WTC11 (cell line): ENCODE measurements at regions not wholly inside any gene's neighbourhood (a gene's known extent, or its start where the extent isn't known, plus 50 kb on each side); places are given as distances from the start of the nearest gene placed in this dataset.

Experiments
- ATAC-seq: fragments of 200-7000 bp; cut with Tn5 transposase; 2 replicates; pipeline ENCODE4 v1.10.0; 2021; ENCODE audit warnings: mild to moderate bottlenecking, moderate library complexity
- CTCF ChIA-PET: fragments of 300-600 bp; sonication (Branson Sonifier 250); formaldehyde crosslinking; loops from one replicate; lab custom pipeline; 2021; ENCODE audit warnings: antibody characterized with exemption; lab: Charles Lee
- POLR2A ChIA-PET: fragments of 350-600 bp; sonication (Branson Sonifier 250); formaldehyde crosslinking; loops from one replicate; lab custom pipeline; 2021; ENCODE audit warnings: antibody characterized with exemption; lab: Charles Lee
- DNase-seq: peaks from one replicate; pipeline ENCODE4 v3.0.0; 2021; ENCODE audit warnings: low spot score
- H3K27ac Mint-ChIP-seq: 2 replicates; pipeline ENCODE4 v1.8.0; 2021; ENCODE audit warnings: mixed read lengths
- H3K27me3 Mint-ChIP-seq: 2 replicates; pipeline ENCODE4 v1.8.0; 2021; ENCODE audit warnings: low read depth, mild to moderate bottlenecking, moderate library complexity, mixed read lengths
- H3K36me3 Mint-ChIP-seq: 2 replicates; pipeline ENCODE4 v1.8.0; 2021; ENCODE audit warnings: mixed read lengths
- H3K4me1 Mint-ChIP-seq: 2 replicates; pipeline ENCODE4 v1.8.0; 2022; ENCODE audit warnings: mixed read lengths
- H3K4me3 Mint-ChIP-seq: 2 replicates; pipeline ENCODE4 v1.8.0; 2021; ENCODE audit warnings: mild to moderate bottlenecking, moderate library complexity, mixed read lengths
- H3K9me3 Mint-ChIP-seq: 2 replicates; pipeline ENCODE4 v1.8.0; 2021; ENCODE audit warnings: mixed read lengths
- FOXK1 ChIP-seq: sonication (generic); formaldehyde crosslinking; IDR thresholded peaks from 2 replicates; pipeline ENCODE4 v1.8.0; 2022; ENCODE audit warnings: mild to moderate bottlenecking, moderate library complexity, missing genetic modification reagents
- GRHL2 ChIP-seq: fragments of 250-450 bp; sonication (Bioruptor Pico); IDR thresholded peaks from 2 replicates; pipeline ENCODE4 v1.8.0; 2022; ENCODE audit warnings: mild to moderate bottlenecking, moderate library complexity; ENCODE audit not compliant: insufficient replicate concordance, severe bottlenecking
- JAZF1 ChIP-seq: fragments of 250-450 bp; sonication (Bioruptor Pico); IDR thresholded peaks from 2 replicates; pipeline ENCODE4 v1.9.0; 2021; ENCODE audit warnings: moderate library complexity, mild to moderate bottlenecking, inconsistent platforms
- NFE2L1 ChIP-seq: sonication (generic); formaldehyde crosslinking; IDR thresholded peaks from 2 replicates; pipeline ENCODE4 v1.8.1; 2023; ENCODE audit warnings: missing genetic modification reagents
- RELA ChIP-seq: sonication (generic); formaldehyde crosslinking; IDR thresholded peaks from 2 replicates; pipeline ENCODE4 v1.8.1; 2022; ENCODE audit warnings: missing genetic modification reagents, mild to moderate bottlenecking, borderline replicate concordance
- SMAD4 ChIP-seq: sonication (generic); formaldehyde crosslinking; IDR thresholded peaks from 2 replicates; pipeline ENCODE4 v1.8.0; 2022; ENCODE audit warnings: mild to moderate bottlenecking, missing genetic modification reagents
- TEAD4 ChIP-seq: sonication (generic); formaldehyde crosslinking; IDR thresholded peaks from 2 replicates; pipeline ENCODE4 v1.8.0; 2022; ENCODE audit warnings: mild to moderate bottlenecking, missing genetic modification reagents
- ZNF138 ChIP-seq: sonication (generic); formaldehyde crosslinking; conservative IDR thresholded peaks from 2 replicates; pipeline ENCODE4 v1.8.1; 2022; ENCODE audit warnings: mild to moderate bottlenecking, moderate library complexity, missing genetic modification reagents
- ZNF232 ChIP-seq: sonication (generic); formaldehyde crosslinking; IDR thresholded peaks from 2 replicates; pipeline ENCODE4 v1.8.0; 2022; ENCODE audit warnings: mild to moderate bottlenecking, missing genetic modification reagents
- TF ChIP-seq, protein P1 (sequence below): sonication (generic); formaldehyde crosslinking; IDR thresholded peaks from 2 replicates; pipeline ENCODE4 v1.8.1; 2022; ENCODE audit warnings: low read depth, missing genetic modification reagents, borderline replicate concordance
- TF ChIP-seq, protein P2 (sequence below): fragments of 250-450 bp; sonication (Bioruptor Pico); IDR thresholded peaks from 2 replicates; pipeline ENCODE4 v1.9.0; 2021; ENCODE audit warnings: mild to moderate bottlenecking
- TF ChIP-seq, protein P3 (sequence below): sonication (generic); formaldehyde crosslinking; conservative IDR thresholded peaks from 2 replicates; pipeline ENCODE4 v1.8.1; 2023; ENCODE audit warnings: mild to moderate bottlenecking, low read depth, missing genetic modification reagents, moderate library complexity
- TF ChIP-seq, protein P4 (sequence below): fragments of 250-450 bp; sonication (Bioruptor Pico); conservative IDR thresholded peaks from 2 replicates; pipeline ENCODE4 v1.9.0; 2021; ENCODE audit warnings: mild to moderate bottlenecking
- TF ChIP-seq, protein P5 (sequence below): fragments of 250-450 bp; sonication (Bioruptor Pico); IDR thresholded peaks from 2 replicates; pipeline ENCODE4 v1.9.0; 2021; ENCODE audit warnings: mild to moderate bottlenecking

DNA sequence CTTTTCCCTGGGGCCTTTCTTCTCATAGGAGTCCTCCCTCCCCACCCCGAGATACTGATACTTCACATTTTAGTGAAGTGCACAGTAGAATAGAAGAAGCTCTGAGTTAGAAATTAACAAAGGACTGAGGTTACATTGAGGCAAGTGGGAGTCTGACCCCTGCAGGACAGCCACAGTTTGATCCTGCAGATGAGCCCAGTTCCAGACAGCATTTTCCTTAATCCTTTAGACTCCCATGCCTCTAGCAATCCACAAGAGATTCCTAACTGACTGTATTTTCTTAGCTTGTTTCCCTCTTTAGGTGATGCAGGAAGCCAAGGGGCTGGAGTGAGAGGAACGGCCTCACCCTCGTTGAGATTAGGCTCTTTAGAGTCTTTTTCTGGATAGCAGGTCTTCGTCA is 204.0 kb downstream of the CYRIA start (continued):
- TF ChIP-seq, protein P1, sequence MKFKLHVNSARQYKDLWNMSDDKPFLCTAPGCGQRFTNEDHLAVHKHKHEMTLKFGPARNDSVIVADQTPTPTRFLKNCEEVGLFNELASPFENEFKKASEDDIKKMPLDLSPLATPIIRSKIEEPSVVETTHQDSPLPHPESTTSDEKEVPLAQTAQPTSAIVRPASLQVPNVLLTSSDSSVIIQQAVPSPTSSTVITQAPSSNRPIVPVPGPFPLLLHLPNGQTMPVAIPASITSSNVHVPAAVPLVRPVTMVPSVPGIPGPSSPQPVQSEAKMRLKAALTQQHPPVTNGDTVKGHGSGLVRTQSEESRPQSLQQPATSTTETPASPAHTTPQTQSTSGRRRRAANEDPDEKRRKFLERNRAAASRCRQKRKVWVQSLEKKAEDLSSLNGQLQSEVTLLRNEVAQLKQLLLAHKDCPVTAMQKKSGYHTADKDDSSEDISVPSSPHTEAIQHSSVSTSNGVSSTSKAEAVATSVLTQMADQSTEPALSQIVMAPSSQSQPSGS, result no peak
- no peak for TF ChIP-seq ZNF232
- no peak for TF ChIP-seq RELA (CRISPR knock-in tag)
- TF ChIP-seq TEAD4 (CRISPR knock-in tag), result no peak
- TF ChIP-seq, protein P2, sequence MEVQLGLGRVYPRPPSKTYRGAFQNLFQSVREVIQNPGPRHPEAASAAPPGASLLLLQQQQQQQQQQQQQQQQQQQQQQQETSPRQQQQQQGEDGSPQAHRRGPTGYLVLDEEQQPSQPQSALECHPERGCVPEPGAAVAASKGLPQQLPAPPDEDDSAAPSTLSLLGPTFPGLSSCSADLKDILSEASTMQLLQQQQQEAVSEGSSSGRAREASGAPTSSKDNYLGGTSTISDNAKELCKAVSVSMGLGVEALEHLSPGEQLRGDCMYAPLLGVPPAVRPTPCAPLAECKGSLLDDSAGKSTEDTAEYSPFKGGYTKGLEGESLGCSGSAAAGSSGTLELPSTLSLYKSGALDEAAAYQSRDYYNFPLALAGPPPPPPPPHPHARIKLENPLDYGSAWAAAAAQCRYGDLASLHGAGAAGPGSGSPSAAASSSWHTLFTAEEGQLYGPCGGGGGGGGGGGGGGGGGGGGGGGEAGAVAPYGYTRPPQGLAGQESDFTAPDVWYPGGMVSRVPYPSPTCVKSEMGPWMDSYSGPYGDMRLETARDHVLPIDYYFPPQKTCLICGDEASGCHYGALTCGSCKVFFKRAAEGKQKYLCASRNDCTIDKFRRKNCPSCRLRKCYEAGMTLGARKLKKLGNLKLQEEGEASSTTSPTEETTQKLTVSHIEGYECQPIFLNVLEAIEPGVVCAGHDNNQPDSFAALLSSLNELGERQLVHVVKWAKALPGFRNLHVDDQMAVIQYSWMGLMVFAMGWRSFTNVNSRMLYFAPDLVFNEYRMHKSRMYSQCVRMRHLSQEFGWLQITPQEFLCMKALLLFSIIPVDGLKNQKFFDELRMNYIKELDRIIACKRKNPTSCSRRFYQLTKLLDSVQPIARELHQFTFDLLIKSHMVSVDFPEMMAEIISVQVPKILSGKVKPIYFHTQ (CRISPR knock-in tag), result no peak

DNA sequence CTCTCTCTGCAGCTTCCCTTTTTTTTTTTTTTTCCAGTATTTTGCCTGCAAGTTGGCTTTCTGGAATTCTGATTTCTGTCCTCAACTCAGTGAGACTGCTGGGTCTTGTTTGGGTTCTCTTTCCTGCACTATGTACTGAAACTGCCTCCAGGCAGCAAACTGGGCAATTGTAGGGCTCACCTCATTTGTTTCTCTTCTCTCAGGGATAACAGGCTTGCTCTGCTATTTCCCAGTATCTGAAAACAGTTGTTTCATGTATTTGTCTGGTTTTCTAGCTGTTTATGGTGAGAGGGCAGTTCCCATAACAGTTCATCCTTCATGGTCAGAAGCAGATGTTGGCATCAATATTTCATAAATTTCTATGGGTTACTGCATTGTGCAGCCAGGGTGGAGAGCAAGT is 206.0 kb downstream of the CYRIA start:
- Mint-ChIP-seq H3K27me3 (no peaks in the 10 kb centered on the region), H3K9me3 (no peaks in the 10 kb centered on the region), H3K4me3 (no peak overlapping the region), H3K4me1 (no peaks in the 10 kb centered on the region), H3K36me3 (no peaks in the 10 kb centered on the region), H3K27ac (no peak overlapping the region)
- CTCF ChIA-PET, result no interaction called here
- ATAC-seq, result no peak
- TF ChIP-seq GRHL2 (CRISPR knock-in tag) (no peak), ZNF138 (CRISPR knock-in tag) (no peak), SMAD4 (no peak), FOXK1 (no peak), NFE2L1 (CRISPR knock-in tag) (no peak), RELA (CRISPR knock-in tag) (no peak), JAZF1 (no peak)
- TF ChIP-seq, protein P3, sequence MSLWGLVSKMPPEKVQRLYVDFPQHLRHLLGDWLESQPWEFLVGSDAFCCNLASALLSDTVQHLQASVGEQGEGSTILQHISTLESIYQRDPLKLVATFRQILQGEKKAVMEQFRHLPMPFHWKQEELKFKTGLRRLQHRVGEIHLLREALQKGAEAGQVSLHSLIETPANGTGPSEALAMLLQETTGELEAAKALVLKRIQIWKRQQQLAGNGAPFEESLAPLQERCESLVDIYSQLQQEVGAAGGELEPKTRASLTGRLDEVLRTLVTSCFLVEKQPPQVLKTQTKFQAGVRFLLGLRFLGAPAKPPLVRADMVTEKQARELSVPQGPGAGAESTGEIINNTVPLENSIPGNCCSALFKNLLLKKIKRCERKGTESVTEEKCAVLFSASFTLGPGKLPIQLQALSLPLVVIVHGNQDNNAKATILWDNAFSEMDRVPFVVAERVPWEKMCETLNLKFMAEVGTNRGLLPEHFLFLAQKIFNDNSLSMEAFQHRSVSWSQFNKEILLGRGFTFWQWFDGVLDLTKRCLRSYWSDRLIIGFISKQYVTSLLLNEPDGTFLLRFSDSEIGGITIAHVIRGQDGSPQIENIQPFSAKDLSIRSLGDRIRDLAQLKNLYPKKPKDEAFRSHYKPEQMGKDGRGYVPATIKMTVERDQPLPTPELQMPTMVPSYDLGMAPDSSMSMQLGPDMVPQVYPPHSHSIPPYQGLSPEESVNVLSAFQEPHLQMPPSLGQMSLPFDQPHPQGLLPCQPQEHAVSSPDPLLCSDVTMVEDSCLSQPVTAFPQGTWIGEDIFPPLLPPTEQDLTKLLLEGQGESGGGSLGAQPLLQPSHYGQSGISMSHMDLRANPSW (CRISPR knock-in tag), result no peak
- TF ChIP-seq, protein P2 (CRISPR knock-in tag), result no peak
- TF ChIP-seq, protein P4, sequence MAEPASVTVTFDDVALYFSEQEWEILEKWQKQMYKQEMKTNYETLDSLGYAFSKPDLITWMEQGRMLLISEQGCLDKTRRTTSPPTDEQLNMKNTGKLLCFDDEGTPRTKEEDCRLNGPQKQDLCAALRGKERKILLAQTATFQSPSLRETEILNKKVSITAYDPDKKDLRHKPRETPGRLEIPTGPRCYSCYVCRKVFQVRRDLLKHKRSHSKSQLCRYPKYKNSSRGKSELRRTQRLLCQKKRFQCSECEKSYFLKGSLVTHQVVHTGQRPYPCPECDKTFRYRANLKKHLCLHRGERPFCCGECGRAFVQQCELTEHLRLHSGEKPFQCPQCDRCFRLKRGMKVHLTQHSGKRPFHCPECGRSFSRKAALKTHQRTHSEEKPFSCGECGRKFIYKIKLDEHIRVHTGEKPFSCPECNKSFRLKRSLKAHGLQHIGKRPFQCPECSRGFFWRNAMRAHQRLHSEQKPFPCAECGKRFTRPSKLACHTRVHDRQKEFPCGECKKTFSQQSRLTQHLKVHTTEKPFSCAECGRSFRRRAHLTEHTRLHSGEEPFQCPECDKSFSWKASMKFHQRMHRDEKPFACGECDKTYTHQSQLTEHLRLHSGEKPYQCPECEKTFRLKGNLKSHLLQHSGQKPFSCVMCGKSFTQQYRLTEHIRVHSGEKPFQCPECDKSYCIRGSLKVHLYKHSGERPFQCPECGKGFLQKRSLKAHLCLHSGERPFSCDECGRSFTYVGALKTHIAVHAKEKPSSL (CRISPR knock-in tag), result no peak
- TF ChIP-seq, protein P5, sequence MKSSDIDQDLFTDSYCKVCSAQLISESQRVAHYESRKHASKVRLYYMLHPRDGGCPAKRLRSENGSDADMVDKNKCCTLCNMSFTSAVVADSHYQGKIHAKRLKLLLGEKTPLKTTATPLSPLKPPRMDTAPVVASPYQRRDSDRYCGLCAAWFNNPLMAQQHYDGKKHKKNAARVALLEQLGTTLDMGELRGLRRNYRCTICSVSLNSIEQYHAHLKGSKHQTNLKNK, result no peak
- no peak for DNase-seq
- POLR2A ChIA-PET, result no interaction called here
